ENCODE measurements at regions not wholly inside any gene's neighbourhood (a gene's known extent, or its start where the extent isn't known, plus 50 kb on each side); places are given as distances from the start of the nearest gene placed in this dataset.

GRCh38 chr6:24032896-24033688 is 92.9 kb upstream of the NRSN1 start:
- Mint-ChIP-seq H3K27me3 (ENCODE audit: unreplicated experiment) (no peaks in the 10 kb centered on the region), H3K4me3 (ENCODE audit: unreplicated experiment) (no peak overlapping the region)
- no peak for DNase-seq (ENCODE audit: extremely low spot score, unreplicated experiment)

GRCh38 chr6:24043848-24044247 is 82.2 kb upstream of the NRSN1 start:
- no peaks in the 10 kb centered on the region for H3K36me3 Mint-ChIP-seq (ENCODE audit: unreplicated experiment)

More at GRCh38 chr6:24032896-24033688, 92.9 kb upstream of the NRSN1 start:
- Mint-ChIP-seq H3K4me1 (ENCODE audit: unreplicated experiment) (no peaks in the 10 kb centered on the region), H3K9me3 (ENCODE audit: unreplicated experiment) (peaks cover 40% of the 10 kb centered on the region), H3K27ac (ENCODE audit: unreplicated experiment) (no peak overlapping the region), H3K36me3 (ENCODE audit: unreplicated experiment) (no peaks in the 10 kb centered on the region)
- no peak for TF ChIP-seq CTCF (IDR thresholded peaks at IDR 0.05)

GRCh38 chr6:24051942-24052589 is 73.9 kb upstream of the NRSN1 start:
- H3K27me3 Mint-ChIP-seq (ENCODE audit: unreplicated experiment), result peaks cover 3% of the 10 kb centered on the region
- peaks cover 4% of the 10 kb centered on the region for H3K9me3 Mint-ChIP-seq (ENCODE audit: unreplicated experiment)
- no peaks in the 10 kb centered on the region for H3K4me1 Mint-ChIP-seq (ENCODE audit: unreplicated experiment)
- no peak for TF ChIP-seq CTCF (IDR thresholded peaks at IDR 0.05)
- H3K27ac Mint-ChIP-seq (ENCODE audit: unreplicated experiment), result no peak overlapping the region
- no peak overlapping the region for H3K4me3 Mint-ChIP-seq (ENCODE audit: unreplicated experiment)
- no peaks in the 10 kb centered on the region for H3K36me3 Mint-ChIP-seq (ENCODE audit: unreplicated experiment)
- no peak for DNase-seq (ENCODE audit: extremely low spot score, unreplicated experiment)

More at GRCh38 chr6:24043848-24044247, 82.2 kb upstream of the NRSN1 start:
- TF ChIP-seq CTCF (IDR thresholded peaks at IDR 0.05), result no peak
- no peaks in the 10 kb centered on the region for H3K4me1 Mint-ChIP-seq (ENCODE audit: unreplicated experiment)
- no peak overlapping the region for H3K27ac Mint-ChIP-seq (ENCODE audit: unreplicated experiment)
- H3K9me3 Mint-ChIP-seq (ENCODE audit: unreplicated experiment), result peaks cover 9% of the 10 kb centered on the region
- no peaks in the 10 kb centered on the region for H3K27me3 Mint-ChIP-seq (ENCODE audit: unreplicated experiment)
- no peak for DNase-seq (ENCODE audit: extremely low spot score, unreplicated experiment)
- no peak overlapping the region for H3K4me3 Mint-ChIP-seq (ENCODE audit: unreplicated experiment)

- TF ChIP-seq CTCF (IDR thresholded peaks at IDR 0.05), result no peak
- DNase-seq (ENCODE audit: extremely low spot score, unreplicated experiment), result no peak
- no peaks in the 10 kb centered on the region for H3K4me1 Mint-ChIP-seq (ENCODE audit: unreplicated experiment)
- H3K9me3 Mint-ChIP-seq (ENCODE audit: unreplicated experiment), result peaks cover 4% of the 10 kb centered on the region
- no peak overlapping the region for H3K4me3 Mint-ChIP-seq (ENCODE audit: unreplicated experiment)
- peaks cover 3% of the 10 kb centered on the region for H3K27me3 Mint-ChIP-seq (ENCODE audit: unreplicated experiment)
- H3K36me3 Mint-ChIP-seq (ENCODE audit: unreplicated experiment), result no peaks in the 10 kb centered on the region
- no peak overlapping the region for H3K27ac Mint-ChIP-seq (ENCODE audit: unreplicated experiment)
Measured at GRCh38 chr6:24052590-24052961, 73.4 kb upstream of the NRSN1 start.

- no peak for DNase-seq (ENCODE audit: extremely low spot score, unreplicated experiment)
- Mint-ChIP-seq H3K4me3 (ENCODE audit: unreplicated experiment) (no peak overlapping the region), H3K9me3 (ENCODE audit: unreplicated experiment) (peaks cover 4% of the 10 kb centered on the region), H3K27me3 (ENCODE audit: unreplicated experiment) (peaks cover 3% of the 10 kb centered on the region), H3K36me3 (ENCODE audit: unreplicated experiment) (no peaks in the 10 kb centered on the region), H3K27ac (ENCODE audit: unreplicated experiment) (no peak overlapping the region), H3K4me1 (ENCODE audit: unreplicated experiment) (no peaks in the 10 kb centered on the region)
- TF ChIP-seq CTCF (IDR thresholded peaks at IDR 0.05), result no peak
Measured at GRCh38 chr6:24053057-24053456, 73.0 kb upstream of the NRSN1 start.

Measured in osteocyte (in vitro differentiated cells).